GM12878 (cell line): ENCODE measurements at regions not wholly inside any gene's neighbourhood (a gene's known extent, or its start where the extent isn't known, plus 50 kb on each side); places are given as distances from the start of the nearest gene placed in this dataset.

Source experiments
- BMI1 ChIP-seq: fragments of 450-650 bp; IDR thresholded peaks from 2 replicates; pipeline ENCODE4 v1.6.1; 2016; ENCODE audit warnings: mild to moderate bottlenecking, moderate library complexity, borderline replicate concordance
- CBFB ChIP-seq: IDR thresholded peaks from 2 replicates; pipeline ENCODE4 v1.6.1; 2016; ENCODE audit warnings: antibody characterized with exemption, low read depth
- CBX5 ChIP-seq: sonication (generic); IDR thresholded peaks from 2 replicates; pipeline ENCODE4 v1.6.1; 2016; ENCODE audit warnings: low read depth, moderate library complexity, mild to moderate bottlenecking, inconsistent platforms
- CREB1 ChIP-seq: IDR thresholded peaks from 2 replicates; pipeline ENCODE4 v1.6.1; 2012; ENCODE audit warnings: low read depth, mild to moderate bottlenecking, inconsistent platforms
- CREM ChIP-seq: IDR thresholded peaks from 2 replicates; pipeline ENCODE4 v1.6.1; 2014; ENCODE audit warnings: antibody characterized with exemption, low read depth
- EED ChIP-seq: sonication (generic); IDR thresholded peaks from 2 replicates; pipeline ENCODE4 v1.6.1; 2016; ENCODE audit warnings: antibody characterized with exemption, low read depth
- ETV6 ChIP-seq, 2 experiments: fragments of 450-650 bp in 1 of 2; IDR thresholded peaks in 1 of 2; conservative IDR thresholded peaks in 1 of 2; 2 replicates each; pipeline ENCODE4 v1.6.1; 2014; ENCODE audit warnings: antibody characterized with exemption in 1 of 2, borderline replicate concordance in 1 of 2, low read depth in 1 of 2, mild to moderate bottlenecking in 1 of 2, moderate library complexity in 1 of 2
- FOS ChIP-seq: IDR thresholded peaks from 3 replicates; pipeline ENCODE4 v1.6.1; 2011; ENCODE audit warnings: borderline replicate concordance; ENCODE audit not compliant: insufficient read length; ENCODE audit errors: extremely low read depth
- FOXM1 ChIP-seq: IDR thresholded peaks from 2 replicates; pipeline ENCODE4 v1.6.1; 2012; ENCODE audit warnings: low read depth, mild to moderate bottlenecking, inconsistent platforms, low read length, moderate library complexity
- HCFC1 ChIP-seq: fragments of 150-350 bp; IDR thresholded peaks from 2 replicates; pipeline ENCODE4 v1.6.1; 2014; ENCODE audit warnings: low read length
- HDAC2 ChIP-seq: fragments of 200-600 bp; sonication (generic); IDR thresholded peaks from 2 replicates; pipeline ENCODE4 v1.6.1; 2017
- MTA2 ChIP-seq: fragments of 450-650 bp; IDR thresholded peaks from 2 replicates; pipeline ENCODE4 v1.6.1; 2016; ENCODE audit warnings: low read depth, mild to moderate bottlenecking, moderate library complexity
- POLR2A ChIP-seq: IDR thresholded peaks from 2 replicates; pipeline ENCODE4 v1.6.1; 2011; ENCODE audit warnings: low read depth, mild to moderate bottlenecking, low read length
- POLR2AphosphoS5 ChIP-seq: IDR thresholded peaks from 2 replicates; pipeline ENCODE4 v1.6.1; 2011; ENCODE audit warnings: mild to moderate bottlenecking, low read length, inconsistent platforms
- SP1 ChIP-seq: IDR thresholded peaks from one replicate; pipeline ENCODE4 v1.6.1; 2011; ENCODE audit warnings: low read depth, low read length
- SUPT20H ChIP-seq: IDR thresholded peaks from 2 replicates; pipeline ENCODE4 v1.6.1; 2011; ENCODE audit warnings: low read depth, mild to moderate bottlenecking, low read length, moderate library complexity, borderline replicate concordance; ENCODE audit not compliant: control insufficient read depth
- SUZ12 ChIP-seq: fragments of 200-600 bp; sonication (generic); IDR thresholded peaks from one replicate; pipeline ENCODE4 v1.6.1; 2018; ENCODE audit warnings: antibody characterized with exemption, mild to moderate bottlenecking; ENCODE audit not compliant: unreplicated experiment
- TAF1 ChIP-seq: IDR thresholded peaks from 2 replicates; pipeline ENCODE4 v1.6.1; 2011; ENCODE audit warnings: mild to moderate bottlenecking, low read depth, low read length, borderline replicate concordance
- ZBED1 ChIP-seq: IDR thresholded peaks from 2 replicates; pipeline ENCODE4 v1.6.1; 2016; ENCODE audit warnings: borderline replicate concordance
- TF ChIP-seq, protein P1 (sequence below): fragments of 450-650 bp; IDR thresholded peaks from 2 replicates; pipeline ENCODE4 v1.6.1; 2017; ENCODE audit warnings: mild to moderate bottlenecking, moderate library complexity
- TF ChIP-seq, protein P2 (sequence below): fragments of 450-650 bp; IDR thresholded peaks from 2 replicates; pipeline ENCODE4 v1.6.1; 2017; ENCODE audit warnings: antibody characterized with exemption, mild to moderate bottlenecking, moderate library complexity
- TF ChIP-seq, protein P3 (sequence below): fragments of 450-650 bp; IDR thresholded peaks from 2 replicates; pipeline ENCODE4 v1.6.1; 2017; ENCODE audit warnings: mild to moderate bottlenecking

DNA sequence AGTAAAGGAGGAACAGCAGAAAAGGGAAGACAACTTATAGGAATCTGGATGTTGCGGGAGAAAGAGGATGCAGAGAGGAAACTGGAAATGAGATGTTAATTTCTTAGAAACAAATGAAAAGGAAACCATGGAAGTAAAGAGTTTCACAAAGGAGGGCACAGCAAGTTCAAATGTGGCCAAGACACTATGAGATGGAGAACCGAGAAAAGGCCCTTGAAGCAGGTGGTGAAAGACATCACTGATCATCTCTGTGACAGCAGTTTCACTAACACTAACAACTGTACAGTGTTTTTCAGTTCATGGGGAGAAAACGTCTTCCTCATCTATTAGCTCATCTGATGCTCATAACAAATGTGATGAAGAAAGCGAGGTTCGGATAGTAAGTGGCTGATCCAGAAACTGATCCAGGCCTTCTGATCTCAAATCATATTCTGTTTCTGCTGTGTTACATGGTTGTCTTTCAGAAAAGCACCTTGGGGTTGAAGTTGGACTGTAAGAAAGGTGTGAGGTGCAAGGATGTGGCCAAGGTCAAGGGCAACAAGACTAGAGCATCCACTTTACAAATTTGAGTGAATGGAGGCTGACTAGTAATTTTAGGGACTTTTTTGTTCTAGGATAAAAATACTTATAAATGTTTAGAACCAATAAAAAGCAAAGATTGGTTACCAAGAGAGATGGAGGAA lies 492.1 kb upstream of the CADM1 start (continued):
- TF ChIP-seq HDAC2 (no peak), POLR2A (no peak), HCFC1 (no peak), SUZ12 (no peak), ETV6 (conservative IDR thresholded peaks at IDR 0.05 in 1 of 2, IDR thresholded peaks at IDR 0.05 in 1 of 2; ENCODE audit: borderline replicate concordance in 1 of 2, low read depth in 1 of 2) (peak in 1 of 2 experiments; percentile 92; a peak in 2 of 4 replicates), CREM (peak; percentile 88), MTA2 (peak; percentile 88), CBX5 (0 out of 2 replicates have a peak, but pooled peaks have one; percentile 40), CBFB (no peak), SUPT20H (no peak), CREB1 (peak; percentile 91), EED (peak; percentile 96), BMI1 (peak; percentile 33; the same call in 1 of the 2 replicates), SP1 (peak; percentile 44), POLR2AphosphoS5 (no peak), FOS (no peak), ZBED1 (peak; percentile 74; the same call in 1 of the 2 replicates), FOXM1 (peak; percentile 76; the same call in 1 of the 2 replicates), TAF1 (no peak)
- TF ChIP-seq, protein P1, sequence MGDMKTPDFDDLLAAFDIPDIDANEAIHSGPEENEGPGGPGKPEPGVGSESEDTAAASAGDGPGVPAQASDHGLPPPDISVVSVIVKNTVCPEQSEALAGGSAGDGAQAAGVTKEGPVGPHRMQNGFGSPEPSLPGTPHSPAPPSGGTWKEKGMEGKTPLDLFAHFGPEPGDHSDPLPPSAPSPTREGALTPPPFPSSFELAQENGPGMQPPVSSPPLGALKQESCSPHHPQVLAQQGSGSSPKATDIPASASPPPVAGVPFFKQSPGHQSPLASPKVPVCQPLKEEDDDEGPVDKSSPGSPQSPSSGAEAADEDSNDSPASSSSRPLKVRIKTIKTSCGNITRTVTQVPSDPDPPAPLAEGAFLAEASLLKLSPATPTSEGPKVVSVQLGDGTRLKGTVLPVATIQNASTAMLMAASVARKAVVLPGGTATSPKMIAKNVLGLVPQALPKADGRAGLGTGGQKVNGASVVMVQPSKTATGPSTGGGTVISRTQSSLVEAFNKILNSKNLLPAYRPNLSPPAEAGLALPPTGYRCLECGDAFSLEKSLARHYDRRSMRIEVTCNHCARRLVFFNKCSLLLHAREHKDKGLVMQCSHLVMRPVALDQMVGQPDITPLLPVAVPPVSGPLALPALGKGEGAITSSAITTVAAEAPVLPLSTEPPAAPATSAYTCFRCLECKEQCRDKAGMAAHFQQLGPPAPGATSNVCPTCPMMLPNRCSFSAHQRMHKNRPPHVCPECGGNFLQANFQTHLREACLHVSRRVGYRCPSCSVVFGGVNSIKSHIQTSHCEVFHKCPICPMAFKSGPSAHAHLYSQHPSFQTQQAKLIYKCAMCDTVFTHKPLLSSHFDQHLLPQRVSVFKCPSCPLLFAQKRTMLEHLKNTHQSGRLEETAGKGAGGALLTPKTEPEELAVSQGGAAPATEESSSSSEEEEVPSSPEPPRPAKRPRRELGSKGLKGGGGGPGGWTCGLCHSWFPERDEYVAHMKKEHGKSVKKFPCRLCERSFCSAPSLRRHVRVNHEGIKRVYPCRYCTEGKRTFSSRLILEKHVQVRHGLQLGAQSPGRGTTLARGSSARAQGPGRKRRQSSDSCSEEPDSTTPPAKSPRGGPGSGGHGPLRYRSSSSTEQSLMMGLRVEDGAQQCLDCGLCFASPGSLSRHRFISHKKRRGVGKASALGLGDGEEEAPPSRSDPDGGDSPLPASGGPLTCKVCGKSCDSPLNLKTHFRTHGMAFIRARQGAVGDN = peak; percentile 78
- TF ChIP-seq, protein P2, sequence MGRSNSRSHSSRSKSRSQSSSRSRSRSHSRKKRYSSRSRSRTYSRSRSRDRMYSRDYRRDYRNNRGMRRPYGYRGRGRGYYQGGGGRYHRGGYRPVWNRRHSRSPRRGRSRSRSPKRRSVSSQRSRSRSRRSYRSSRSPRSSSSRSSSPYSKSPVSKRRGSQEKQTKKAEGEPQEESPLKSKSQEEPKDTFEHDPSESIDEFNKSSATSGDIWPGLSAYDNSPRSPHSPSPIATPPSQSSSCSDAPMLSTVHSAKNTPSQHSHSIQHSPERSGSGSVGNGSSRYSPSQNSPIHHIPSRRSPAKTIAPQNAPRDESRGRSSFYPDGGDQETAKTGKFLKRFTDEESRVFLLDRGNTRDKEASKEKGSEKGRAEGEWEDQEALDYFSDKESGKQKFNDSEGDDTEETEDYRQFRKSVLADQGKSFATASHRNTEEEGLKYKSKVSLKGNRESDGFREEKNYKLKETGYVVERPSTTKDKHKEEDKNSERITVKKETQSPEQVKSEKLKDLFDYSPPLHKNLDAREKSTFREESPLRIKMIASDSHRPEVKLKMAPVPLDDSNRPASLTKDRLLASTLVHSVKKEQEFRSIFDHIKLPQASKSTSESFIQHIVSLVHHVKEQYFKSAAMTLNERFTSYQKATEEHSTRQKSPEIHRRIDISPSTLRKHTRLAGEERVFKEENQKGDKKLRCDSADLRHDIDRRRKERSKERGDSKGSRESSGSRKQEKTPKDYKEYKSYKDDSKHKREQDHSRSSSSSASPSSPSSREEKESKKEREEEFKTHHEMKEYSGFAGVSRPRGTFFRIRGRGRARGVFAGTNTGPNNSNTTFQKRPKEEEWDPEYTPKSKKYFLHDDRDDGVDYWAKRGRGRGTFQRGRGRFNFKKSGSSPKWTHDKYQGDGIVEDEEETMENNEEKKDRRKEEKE = no peak
- TF ChIP-seq, protein P3, sequence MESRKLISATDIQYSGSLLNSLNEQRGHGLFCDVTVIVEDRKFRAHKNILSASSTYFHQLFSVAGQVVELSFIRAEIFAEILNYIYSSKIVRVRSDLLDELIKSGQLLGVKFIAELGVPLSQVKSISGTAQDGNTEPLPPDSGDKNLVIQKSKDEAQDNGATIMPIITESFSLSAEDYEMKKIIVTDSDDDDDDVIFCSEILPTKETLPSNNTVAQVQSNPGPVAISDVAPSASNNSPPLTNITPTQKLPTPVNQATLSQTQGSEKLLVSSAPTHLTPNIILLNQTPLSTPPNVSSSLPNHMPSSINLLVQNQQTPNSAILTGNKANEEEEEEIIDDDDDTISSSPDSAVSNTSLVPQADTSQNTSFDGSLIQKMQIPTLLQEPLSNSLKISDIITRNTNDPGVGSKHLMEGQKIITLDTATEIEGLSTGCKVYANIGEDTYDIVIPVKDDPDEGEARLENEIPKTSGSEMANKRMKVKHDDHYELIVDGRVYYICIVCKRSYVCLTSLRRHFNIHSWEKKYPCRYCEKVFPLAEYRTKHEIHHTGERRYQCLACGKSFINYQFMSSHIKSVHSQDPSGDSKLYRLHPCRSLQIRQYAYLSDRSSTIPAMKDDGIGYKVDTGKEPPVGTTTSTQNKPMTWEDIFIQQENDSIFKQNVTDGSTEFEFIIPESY = no peak
